ENCODE measurements at regions not wholly inside any gene's neighbourhood (a gene's known extent, or its start where the extent isn't known, plus 50 kb on each side); places are given as distances from the start of the nearest gene placed in this dataset.

DNA sequence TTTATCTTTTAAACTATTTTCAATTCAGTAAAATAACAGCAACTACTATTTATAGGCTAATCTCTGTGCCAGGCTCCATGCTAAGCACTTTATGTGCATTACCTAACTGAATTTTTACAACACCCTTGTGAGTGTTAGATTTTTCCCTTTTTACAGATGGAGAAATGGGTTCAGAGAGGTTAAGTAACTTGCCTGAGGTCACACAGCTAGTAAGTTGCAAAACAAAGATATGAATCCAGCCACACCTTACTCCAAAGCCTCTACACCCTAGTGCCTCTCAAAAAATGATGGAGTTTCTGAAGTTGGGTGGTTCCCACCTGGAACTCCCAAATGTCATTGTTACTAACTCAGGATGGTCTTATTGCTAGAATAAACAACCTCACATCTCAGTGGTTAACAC is 60.8 kb downstream of the RHOB start:
- DNase-seq: no peak
- TF ChIP-seq, protein P1, sequence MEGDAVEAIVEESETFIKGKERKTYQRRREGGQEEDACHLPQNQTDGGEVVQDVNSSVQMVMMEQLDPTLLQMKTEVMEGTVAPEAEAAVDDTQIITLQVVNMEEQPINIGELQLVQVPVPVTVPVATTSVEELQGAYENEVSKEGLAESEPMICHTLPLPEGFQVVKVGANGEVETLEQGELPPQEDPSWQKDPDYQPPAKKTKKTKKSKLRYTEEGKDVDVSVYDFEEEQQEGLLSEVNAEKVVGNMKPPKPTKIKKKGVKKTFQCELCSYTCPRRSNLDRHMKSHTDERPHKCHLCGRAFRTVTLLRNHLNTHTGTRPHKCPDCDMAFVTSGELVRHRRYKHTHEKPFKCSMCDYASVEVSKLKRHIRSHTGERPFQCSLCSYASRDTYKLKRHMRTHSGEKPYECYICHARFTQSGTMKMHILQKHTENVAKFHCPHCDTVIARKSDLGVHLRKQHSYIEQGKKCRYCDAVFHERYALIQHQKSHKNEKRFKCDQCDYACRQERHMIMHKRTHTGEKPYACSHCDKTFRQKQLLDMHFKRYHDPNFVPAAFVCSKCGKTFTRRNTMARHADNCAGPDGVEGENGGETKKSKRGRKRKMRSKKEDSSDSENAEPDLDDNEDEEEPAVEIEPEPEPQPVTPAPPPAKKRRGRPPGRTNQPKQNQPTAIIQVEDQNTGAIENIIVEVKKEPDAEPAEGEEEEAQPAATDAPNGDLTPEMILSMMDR (IDR thresholded peaks at IDR 0.05; ENCODE audit: low read depth, low read length): no peak
- no peaks in the 10 kb centered on the region for H3K27me3 ChIP-seq (ENCODE audit: insufficient read depth, low read depth, severe bottlenecking)
- no peaks in the 10 kb centered on the region for H3K9me3 ChIP-seq (ENCODE audit: severe bottlenecking)
- H3K4me3 ChIP-seq (ENCODE audit: low read depth, low read length): no peak overlapping the region
- H3K36me3 ChIP-seq: no peaks in the 10 kb centered on the region
- H3K27ac ChIP-seq: no peak overlapping the region

DNA sequence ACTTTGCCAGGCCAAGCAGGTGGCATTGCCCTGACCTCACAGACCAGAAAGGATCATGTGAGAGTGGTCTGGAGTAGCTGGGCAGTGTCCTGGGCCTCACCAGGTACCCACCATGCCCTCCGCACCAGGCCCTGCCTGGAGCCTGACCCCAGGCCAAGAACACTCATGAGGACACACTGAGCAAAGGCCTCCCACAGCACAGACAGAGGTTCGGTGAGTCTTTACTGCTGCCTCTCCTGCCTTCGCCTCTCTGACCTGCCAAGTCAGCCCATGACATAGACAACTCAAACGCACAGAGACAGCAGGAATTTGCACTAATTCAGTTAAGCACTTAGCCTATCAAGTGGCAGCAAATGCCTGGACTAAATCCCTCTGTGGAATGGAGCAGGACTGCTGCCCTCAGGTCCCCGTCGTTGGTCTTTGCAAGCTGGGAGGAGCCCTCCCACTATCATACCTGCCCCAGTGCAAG is 62.5 kb downstream of the RHOB start:
- peak; percentile 63 for DNase-seq
- TF ChIP-seq, protein P1 (IDR thresholded peaks at IDR 0.05; ENCODE audit: low read depth, low read length): no peak
- H3K27me3 ChIP-seq (ENCODE audit: insufficient read depth, low read depth, severe bottlenecking): no peaks in the 10 kb centered on the region
- H3K9me3 ChIP-seq (ENCODE audit: severe bottlenecking): no peaks in the 10 kb centered on the region
- peak overlapping the region; percentile 21 for H3K27ac ChIP-seq
- H3K4me3 ChIP-seq (ENCODE audit: low read depth, low read length): no peak overlapping the region
- no peaks in the 10 kb centered on the region for H3K36me3 ChIP-seq

DNA sequence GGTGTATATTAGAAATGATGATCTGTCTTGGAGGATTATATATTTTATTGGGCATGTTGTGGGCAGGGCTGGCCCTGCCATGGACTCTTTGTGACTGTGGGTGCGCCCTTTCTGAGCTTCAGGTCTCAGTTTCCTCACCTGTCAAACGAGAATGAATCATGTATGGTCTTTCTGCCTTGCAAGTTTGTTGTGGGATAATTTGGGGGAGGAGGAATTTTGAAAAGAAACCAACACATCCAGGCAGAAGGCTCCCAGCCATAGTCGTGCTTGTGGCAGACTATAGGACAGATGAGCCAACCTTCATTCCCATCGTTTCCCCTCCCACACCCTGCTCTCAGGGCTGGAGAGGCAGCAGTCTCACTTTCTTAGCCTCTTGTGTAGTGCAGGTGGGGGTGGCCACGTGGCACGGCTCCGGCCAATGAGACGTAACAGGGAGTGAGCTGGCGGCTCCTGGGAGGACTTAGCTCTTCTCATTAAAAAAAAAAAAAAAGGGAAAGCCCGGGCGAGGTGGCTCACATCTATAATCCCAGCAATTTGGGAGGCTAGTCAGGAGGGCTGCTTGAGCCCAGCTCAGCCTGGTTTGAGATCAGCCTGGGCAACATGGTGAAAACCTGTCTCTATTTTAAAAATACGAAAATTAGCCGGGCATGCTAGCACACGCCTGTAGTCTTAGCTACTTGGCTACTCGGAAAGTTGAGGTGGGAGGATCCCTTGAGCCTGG is 63.1 kb downstream of the RHOB start:
- TF ChIP-seq, protein P1 (IDR thresholded peaks at IDR 0.05; ENCODE audit: low read depth, low read length): no peak
- peak; percentile 94 for DNase-seq
- Histone ChIP-seq H3K36me3 (no peaks in the 10 kb centered on the region), H3K9me3 (ENCODE audit: severe bottlenecking) (peaks cover 1% of the 10 kb centered on the region), H3K27me3 (ENCODE audit: insufficient read depth, low read depth, severe bottlenecking) (no peaks in the 10 kb centered on the region), H3K27ac (peak overlapping the region; percentile 54), H3K4me3 (ENCODE audit: low read depth, low read length) (peak overlapping the region; percentile 13)

DNA sequence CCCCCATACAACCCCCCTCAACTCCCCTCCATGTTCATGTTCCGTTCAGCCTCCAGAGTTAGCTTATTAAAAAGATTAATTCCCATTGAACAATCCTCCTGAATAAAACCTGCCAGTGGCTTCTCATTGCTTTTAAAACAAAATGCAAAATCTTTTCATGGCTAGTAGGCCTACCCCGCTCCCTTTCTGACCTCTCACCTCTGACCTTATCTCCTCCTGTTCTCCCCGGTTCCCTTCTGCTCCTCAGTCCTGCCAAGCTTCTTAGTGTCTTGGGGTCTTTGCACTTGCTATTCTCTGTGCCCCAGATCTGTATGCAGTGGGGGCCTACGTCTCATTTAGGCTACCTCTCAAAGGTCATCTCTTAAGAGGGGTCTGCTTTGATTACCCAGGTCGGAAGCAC is 64.3 kb downstream of the RHOB start:
- no peak overlapping the region for H3K27ac ChIP-seq
- no peaks in the 10 kb centered on the region for H3K36me3 ChIP-seq
- H3K4me3 ChIP-seq (ENCODE audit: low read depth, low read length): no peak overlapping the region
- DNase-seq: no peak
- H3K27me3 ChIP-seq (ENCODE audit: insufficient read depth, low read depth, severe bottlenecking): no peaks in the 10 kb centered on the region
- peaks cover 8% of the 10 kb centered on the region for H3K9me3 ChIP-seq (ENCODE audit: severe bottlenecking)
- TF ChIP-seq, protein P1 (IDR thresholded peaks at IDR 0.05; ENCODE audit: low read depth, low read length): no peak

DNA sequence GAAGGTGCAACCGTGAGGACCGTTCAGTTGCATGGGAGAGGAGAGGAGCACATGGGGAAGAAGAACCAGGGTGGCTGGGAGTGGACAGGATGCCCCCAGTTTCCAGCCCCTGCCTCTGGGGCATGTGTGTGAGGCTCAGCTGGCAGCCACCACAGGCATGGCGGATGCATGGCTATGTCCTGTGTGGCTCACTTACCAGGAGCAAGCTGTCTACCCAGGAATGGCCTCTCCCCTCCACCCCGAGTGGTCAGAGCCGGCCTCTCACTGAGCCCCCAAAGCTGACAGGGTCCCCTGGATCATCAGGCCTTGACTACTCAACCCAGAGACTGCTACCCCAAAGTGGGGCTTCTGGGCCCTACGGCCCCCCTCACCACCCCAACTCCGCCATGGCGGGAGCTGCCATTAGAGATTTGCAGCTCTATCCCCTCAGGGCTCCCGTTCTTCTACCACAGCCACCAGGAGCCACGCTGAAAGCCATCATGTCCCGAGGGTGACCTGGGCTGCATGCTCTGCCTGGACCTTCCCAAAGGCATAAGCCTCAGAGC is 65.3 kb downstream of the RHOB start:
- Histone ChIP-seq H3K4me3 (ENCODE audit: low read depth, low read length) (no peak overlapping the region), H3K27me3 (ENCODE audit: insufficient read depth, low read depth, severe bottlenecking) (no peaks in the 10 kb centered on the region), H3K27ac (no peak overlapping the region), H3K9me3 (ENCODE audit: severe bottlenecking) (peaks cover 8% of the 10 kb centered on the region), H3K36me3 (no peaks in the 10 kb centered on the region)
- no peak for DNase-seq
- TF ChIP-seq, protein P1 (IDR thresholded peaks at IDR 0.05; ENCODE audit: low read depth, low read length): no peak

All from WERI-Rb-1 (cell line).